ENCODE measurements at regions not wholly inside any gene's neighbourhood (a gene's known extent, or its start where the extent isn't known, plus 50 kb on each side); places are given as distances from the start of the nearest gene placed in this dataset.
"Not testable (repeated sequence)": the region's sequence is repeated elsewhere in the genome, so short reads cannot be mapped to it uniquely, and the experiment has no call there.

- no peak for DNase-seq
These were observed 176.0 kb downstream of the MSX2 start for GRCh38 chr5:174900240-174900865.

- no peak for DNase-seq
These were observed 173.0 kb downstream of the MSX2 start for GRCh38 chr5:174897281-174897950.

- DNase-seq = no peak
These were observed 171.0 kb downstream of the MSX2 start for GRCh38 chr5:174895360-174895759.

DNA sequence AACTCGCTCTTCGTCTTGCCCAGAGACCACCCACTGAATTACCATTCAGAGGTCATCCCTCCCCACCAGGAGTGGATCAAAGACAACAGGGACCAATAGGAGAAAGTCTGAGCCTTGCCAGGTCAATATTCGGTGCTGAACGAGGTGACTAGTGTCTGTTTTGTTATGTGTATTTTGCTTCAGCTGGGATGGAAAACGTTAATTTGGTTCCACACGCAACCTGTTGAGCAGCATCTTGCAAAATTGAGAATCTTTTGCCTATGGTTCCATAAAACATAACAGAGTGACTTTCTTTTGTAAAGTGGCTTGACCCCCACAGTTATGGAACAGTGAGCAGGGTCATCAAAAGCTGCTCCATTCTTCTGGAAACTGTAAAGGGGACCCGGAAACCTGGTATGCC lies 168.4 kb downstream of the MSX2 start:
- DNase-seq = no peak

DNA sequence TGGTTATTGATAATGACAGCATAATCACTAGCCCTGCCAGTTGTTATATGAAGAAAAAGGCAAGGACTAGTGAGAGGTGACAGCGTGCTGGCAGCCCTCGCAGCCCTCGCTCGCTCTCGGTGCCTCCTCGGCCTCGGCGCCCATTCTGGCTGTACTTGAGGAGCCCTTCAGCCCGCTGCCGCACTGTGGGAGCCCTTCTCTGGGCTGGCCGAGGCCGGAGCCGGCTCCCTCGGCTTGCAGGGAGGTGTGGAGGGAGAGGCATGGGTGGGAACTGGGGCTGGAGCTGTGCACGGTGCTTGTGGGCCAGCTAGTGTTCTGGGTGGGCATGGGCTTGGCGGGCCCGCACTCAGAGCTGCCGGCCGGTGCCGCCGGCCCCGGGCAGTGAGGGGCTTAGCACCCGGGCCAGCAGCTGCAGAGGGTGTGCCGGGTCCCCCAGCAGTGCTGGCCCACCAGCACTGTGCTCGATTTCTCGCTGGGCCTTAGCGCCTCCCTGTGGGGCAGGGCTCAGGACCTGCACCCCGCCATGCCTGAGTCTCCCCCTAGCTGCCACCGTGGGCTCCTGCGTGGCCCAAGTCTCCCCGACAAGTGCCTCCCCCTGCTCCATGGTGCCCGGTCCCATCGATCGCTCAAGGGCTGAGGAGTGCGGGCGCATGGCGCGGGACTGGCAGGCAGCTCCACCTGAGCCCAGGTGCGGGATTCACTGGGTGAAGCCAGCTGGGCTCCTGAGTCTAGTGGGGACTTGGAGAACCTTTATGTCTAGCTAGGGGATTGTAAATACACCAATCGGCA lies 156.2 kb downstream of the MSX2 start:
- not testable (repeated sequence) for DNase-seq

GRCh38 chr5:174877987-174878386 lies 153.6 kb downstream of the MSX2 start:
- DNase-seq = no peak

DNA sequence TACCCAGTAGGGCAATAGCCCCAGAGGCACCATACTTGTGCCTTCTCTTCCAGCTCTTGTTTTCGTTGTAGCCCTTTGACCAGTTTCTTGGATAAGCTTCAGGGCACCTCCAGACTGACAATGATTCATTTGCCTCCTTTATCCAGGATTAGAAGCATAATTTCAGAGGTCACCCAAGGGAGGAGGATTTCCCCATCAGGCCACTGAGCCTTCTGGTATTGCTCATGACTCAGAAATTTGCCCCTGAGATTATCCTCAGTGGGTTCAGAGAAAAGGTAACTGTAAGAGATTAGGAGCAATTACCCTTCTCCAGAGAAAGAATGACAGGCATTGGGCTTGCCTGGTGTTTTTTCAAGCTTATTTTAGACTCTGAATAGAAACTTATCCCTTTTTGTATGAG lies 147.9 kb downstream of the MSX2 start:
- DNase-seq = no peak

DNA sequence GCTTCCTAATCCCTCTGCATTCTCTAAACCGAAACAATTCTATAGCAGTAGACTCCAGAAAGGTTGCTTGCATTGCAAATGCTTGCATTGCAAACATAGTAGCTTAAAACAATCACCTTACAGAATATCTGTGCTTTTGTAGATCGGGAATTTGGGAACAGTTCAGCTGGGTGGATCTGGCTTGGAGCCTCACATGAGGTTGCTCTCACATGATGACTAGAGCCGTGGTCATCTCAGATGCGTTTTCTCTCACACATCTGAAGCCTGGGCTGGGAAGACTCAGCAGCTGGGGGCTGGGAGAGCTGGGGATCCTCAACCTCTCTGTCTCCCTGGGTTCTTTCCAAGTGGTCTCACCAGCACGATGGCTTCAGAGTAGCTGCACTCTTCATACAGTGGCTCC lies 127.8 kb downstream of the MSX2 start:
- DNase-seq = no peak

DNA sequence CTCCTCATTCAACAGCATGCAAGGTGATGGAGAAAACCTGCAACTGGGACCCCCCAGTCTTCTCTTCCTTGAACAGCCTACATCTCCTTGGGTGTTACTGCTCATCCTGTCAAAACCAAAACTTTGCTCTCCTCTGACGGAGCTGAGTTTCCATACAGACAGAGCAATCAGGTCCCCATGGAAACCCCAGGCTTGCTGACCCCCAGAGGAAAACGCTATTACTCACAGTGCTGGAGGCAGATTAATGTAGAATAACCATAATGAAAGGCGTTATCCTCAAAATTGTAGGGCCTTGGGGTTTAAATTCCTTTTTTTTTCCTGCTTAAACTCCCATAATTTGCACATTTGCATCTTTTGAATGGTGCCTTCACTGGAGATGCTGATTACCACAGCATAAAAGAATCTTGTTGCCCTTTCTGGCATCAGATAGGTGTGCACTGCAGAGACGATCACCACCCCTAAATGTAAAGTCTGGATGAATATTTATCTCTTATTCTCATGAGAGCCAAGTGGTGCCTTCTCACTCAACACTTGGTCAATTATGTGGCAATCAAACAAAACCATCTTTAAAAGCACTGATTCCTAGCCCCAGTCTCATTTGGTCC lies 126.3 kb downstream of the MSX2 start:
- DNase-seq = no peak

DNA sequence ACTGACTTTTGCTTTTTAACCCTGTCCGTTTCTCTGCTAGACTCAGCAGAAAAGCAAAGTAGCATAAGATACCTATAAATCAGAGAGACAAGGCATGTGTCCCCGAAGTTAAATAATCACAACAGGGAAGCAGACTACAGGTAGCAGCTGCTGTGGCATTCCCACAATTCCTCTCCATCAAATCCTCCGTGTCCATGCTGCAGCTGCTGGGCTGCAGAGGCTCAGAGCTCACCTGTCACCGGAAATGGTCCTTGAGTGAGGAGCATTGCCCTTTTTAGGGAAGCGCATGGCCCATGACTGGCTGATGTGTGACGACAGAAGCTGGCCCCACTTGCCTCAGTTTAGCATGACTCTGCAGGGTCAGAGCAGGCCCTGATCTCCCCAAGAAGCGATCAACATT lies 125.0 kb downstream of the MSX2 start:
- no peak for DNase-seq

GRCh38 chr5:174844971-174845370 lies 120.6 kb downstream of the MSX2 start:
- no peak for DNase-seq

GRCh38 chr5:174843263-174844250 lies 119.2 kb downstream of the MSX2 start:
- no peak for DNase-seq

DNA sequence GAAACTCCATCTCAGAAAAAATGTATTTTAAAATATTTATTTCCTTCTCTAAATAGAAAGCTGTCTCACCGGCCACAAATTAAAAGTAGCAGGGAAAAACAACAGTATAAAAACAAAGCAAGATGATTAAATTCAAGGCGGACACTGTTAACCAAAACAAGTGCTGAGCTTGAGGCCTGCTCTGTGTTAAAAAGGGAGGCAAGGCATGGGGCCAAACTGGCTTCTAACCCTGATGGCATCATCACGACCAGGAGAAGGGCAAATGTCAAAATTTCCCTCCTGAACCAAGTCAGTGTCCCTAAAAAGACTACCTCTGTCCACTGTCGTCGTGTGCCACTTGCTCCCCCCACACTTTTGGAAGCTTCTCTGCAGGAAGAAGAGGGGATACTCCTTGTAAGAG lies 116.1 kb downstream of the MSX2 start:
- DNase-seq = no peak

GRCh38 chr5:174839196-174839595 lies 114.8 kb downstream of the MSX2 start:
- DNase-seq = no peak

GRCh38 chr5:174837919-174838902 lies 113.8 kb downstream of the MSX2 start:
- no peak for DNase-seq

DNA sequence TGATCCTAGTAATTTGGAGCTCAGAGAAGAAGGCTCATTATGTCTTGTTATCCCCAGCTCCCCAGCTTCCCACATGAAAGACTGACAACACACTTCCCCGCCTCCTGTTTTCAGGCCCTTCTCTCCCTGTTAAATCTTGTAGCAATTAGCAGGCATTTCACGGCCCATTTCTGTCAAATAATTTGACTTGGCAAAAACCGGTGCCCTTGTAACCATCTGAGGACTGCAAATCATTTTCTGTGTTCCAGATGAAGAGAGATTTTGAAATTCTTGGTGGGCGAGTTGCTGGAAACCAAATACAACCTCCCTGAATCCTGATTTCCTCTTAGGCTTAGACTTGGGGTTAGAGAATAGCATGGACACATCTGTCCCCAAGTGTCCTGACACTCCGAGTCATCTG lies 109.7 kb downstream of the MSX2 start:
- DNase-seq = no peak

GRCh38 chr5:174832811-174833210 lies 108.4 kb downstream of the MSX2 start:
- DNase-seq = no peak

DNA sequence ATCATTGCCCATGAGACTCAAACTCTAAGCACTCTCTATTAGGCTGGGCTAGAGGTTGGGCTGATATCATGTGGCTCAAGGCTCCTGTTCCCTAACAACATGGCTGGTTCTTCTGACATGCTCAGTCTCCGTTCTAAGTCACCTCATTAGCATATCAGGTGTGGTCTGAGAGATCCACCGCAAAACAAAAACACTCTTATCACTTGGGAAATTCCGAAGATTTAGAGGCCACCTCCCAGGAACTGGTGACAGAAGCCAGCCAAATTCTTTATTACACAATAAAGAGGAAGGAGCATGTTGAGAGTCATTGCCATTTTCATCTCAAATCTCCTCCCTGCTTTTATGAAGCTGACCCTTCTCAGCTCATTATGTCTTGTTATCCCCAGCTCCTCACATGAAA lies 107.6 kb downstream of the MSX2 start:
- DNase-seq = no peak

GRCh38 chr5:174831031-174831660 lies 106.8 kb downstream of the MSX2 start:
- no peak for DNase-seq

GRCh38 chr5:174829511-174829864 lies 105.1 kb downstream of the MSX2 start:
- no peak for DNase-seq
